Liver (tissue), 8 donors: ENCODE measurements at regions not wholly inside any gene's neighbourhood (a gene's known extent, or its start where the extent isn't known, plus 50 kb on each side); places are given as distances from the start of the nearest gene placed in this dataset.

Experiments used
- DNase-seq: peaks from one replicate; pipeline ENCODE4 v3.0.0-alpha.2; 2017; ENCODE audit warnings: low spot score
- H3K27ac ChIP-seq, 2 donors: one replicate each; pipeline ENCODE4 v1.7.0; 2013; ENCODE audit warnings: inconsistent platforms in 2 of 2, low read length in 2 of 2, control low read depth in 1 of 2, low read depth in 1 of 2, mild to moderate bottlenecking in 1 of 2
- H3K27me3 ChIP-seq, 4 donors: one replicate each; pipeline versions ENCODE4 v1.6.1 to v1.7.0; 2013; ENCODE audit warnings: low read length in 3 of 4, inconsistent platforms in 1 of 4, mild to moderate bottlenecking in 1 of 4, moderate library complexity in 1 of 4; ENCODE audit not compliant: control insufficient read depth in 4 of 4, insufficient read depth in 4 of 4
- H3K36me3 ChIP-seq, 4 donors: one replicate each; pipeline versions ENCODE4 v1.6.1 to v1.7.0; 2013; ENCODE audit warnings: low read length in 3 of 4, mild to moderate bottlenecking in 3 of 4, low read depth in 1 of 4, moderate library complexity in 1 of 4; ENCODE audit not compliant: control insufficient read depth in 4 of 4, insufficient read depth in 3 of 4
- H3K4me1 ChIP-seq, 4 donors: one replicate each; pipeline versions ENCODE4 v1.6.1 to v1.7.0; 2013; ENCODE audit warnings: low read length in 3 of 4, mild to moderate bottlenecking in 3 of 4, moderate library complexity in 1 of 4; ENCODE audit not compliant: control insufficient read depth in 4 of 4, insufficient read depth in 4 of 4
- H3K4me3 ChIP-seq, 3 donors: one replicate each; pipeline versions ENCODE4 v1.6.1 to v1.7.0; 2013; ENCODE audit warnings: low read length in 3 of 3, control low read depth in 1 of 3, low read depth in 1 of 3, mild to moderate bottlenecking in 1 of 3
- H3K9ac ChIP-seq, 2 donors: one replicate each; pipeline ENCODE4 v1.7.0; 2013; ENCODE audit warnings: low read length in 2 of 2, mild to moderate bottlenecking in 2 of 2, moderate library complexity in 2 of 2, control low read depth in 1 of 2, low read depth in 1 of 2
- H3K9me3 ChIP-seq, 4 donors: one replicate each; pipeline versions ENCODE4 v1.6.1 to v1.7.0; 2013; ENCODE audit warnings: low read length in 3 of 4; ENCODE audit not compliant: control insufficient read depth in 4 of 4
- CTCF ChIP-seq: fragments of 150-350 bp; IDR thresholded peaks from 2 replicates; pipeline ENCODE4 v1.5.1; 2017; ENCODE audit warnings: improper control_type of control experiment, low read depth, low read length; ENCODE audit not compliant: missing input control
- EGR1 ChIP-seq, 2 donors: IDR thresholded peaks; 2 replicates each; pipeline ENCODE4 v1.6.1; 2016 to 2018; ENCODE audit warnings: antibody characterized with exemption in 2 of 2, low read depth in 2 of 2
- FOXA1 ChIP-seq: IDR thresholded peaks from 2 replicates; pipeline ENCODE4 v1.6.1; 2016; ENCODE audit warnings: antibody characterized with exemption
- FOXA2 ChIP-seq: IDR thresholded peaks from 2 replicates; pipeline ENCODE4 v1.6.1; 2016; ENCODE audit warnings: antibody characterized with exemption
- GABPA ChIP-seq, 2 donors: IDR thresholded peaks in 1 of 2; conservative IDR thresholded peaks in 1 of 2; 2 replicates each; pipeline ENCODE4 v1.6.1; 2016; ENCODE audit warnings: antibody characterized with exemption in 2 of 2, mild to moderate bottlenecking in 1 of 2, moderate library complexity in 1 of 2
- HNF4A ChIP-seq, 2 donors: conservative IDR thresholded peaks; 2 replicates each; pipeline ENCODE4 v1.6.1; 2016; ENCODE audit warnings: antibody characterized with exemption in 2 of 2, mild to moderate bottlenecking in 2 of 2
- HNF4G ChIP-seq: IDR thresholded peaks from 2 replicates; pipeline ENCODE4 v1.6.1; 2016; ENCODE audit warnings: antibody characterized with exemption
- JUND ChIP-seq, 2 donors: IDR thresholded peaks; 2 replicates each; pipeline ENCODE4 v1.6.1; 2016; ENCODE audit warnings: antibody characterized with exemption in 2 of 2
- MAX ChIP-seq: IDR thresholded peaks from 2 replicates; pipeline ENCODE4 v1.6.1; 2016; ENCODE audit warnings: antibody characterized with exemption
- NR2F2 ChIP-seq: IDR thresholded peaks from 2 replicates; pipeline ENCODE4 v1.6.1; 2016; ENCODE audit warnings: antibody characterized with exemption
- RAD21 ChIP-seq, 2 donors: IDR thresholded peaks; 2 replicates each; pipeline ENCODE4 v1.6.1; 2016; ENCODE audit warnings: antibody characterized with exemption in 2 of 2, mild to moderate bottlenecking in 2 of 2
- RXRA ChIP-seq, 2 donors: IDR thresholded peaks; 2 replicates each; pipeline ENCODE4 v1.6.1; 2017 to 2018; ENCODE audit warnings: antibody characterized with exemption in 2 of 2, mild to moderate bottlenecking in 1 of 2
- SP1 ChIP-seq: IDR thresholded peaks from 2 replicates; pipeline ENCODE4 v1.6.1; 2018; ENCODE audit warnings: antibody characterized with exemption, mild to moderate bottlenecking
- TAF1 ChIP-seq: conservative IDR thresholded peaks from 2 replicates; pipeline ENCODE4 v1.6.1; 2016; ENCODE audit warnings: antibody characterized with exemption, mild to moderate bottlenecking
- YY1 ChIP-seq: IDR thresholded peaks from 2 replicates; pipeline ENCODE4 v1.6.1; 2016; ENCODE audit warnings: antibody characterized with exemption, mild to moderate bottlenecking
- WGBS: extraction: QIAGEN DNeasy Blood & Tissue Kit; methylation state at CpG from one replicate; pipeline ENCODE4 v1.1.7; 2013; 5-methylcytosine and 5-hydroxymethylcytosine counted together
- TF ChIP-seq, protein P1 (sequence below): IDR thresholded peaks from 2 replicates; pipeline ENCODE4 v1.6.1; 2016; ENCODE audit warnings: antibody characterized with exemption
- TF ChIP-seq, protein P2 (sequence below): IDR thresholded peaks from 2 replicates; pipeline ENCODE4 v1.6.1; 2016; ENCODE audit warnings: antibody characterized with exemption, mild to moderate bottlenecking
- TF ChIP-seq, protein P3 (sequence below): IDR thresholded peaks from 2 replicates; pipeline ENCODE4 v1.6.1; 2016; ENCODE audit warnings: antibody characterized with exemption
- donor health status: healthy.
- donor health status: healthy.
- donor health status: healthy.
- donor health status: healthy.
- donor health status: healthy.

DNA sequence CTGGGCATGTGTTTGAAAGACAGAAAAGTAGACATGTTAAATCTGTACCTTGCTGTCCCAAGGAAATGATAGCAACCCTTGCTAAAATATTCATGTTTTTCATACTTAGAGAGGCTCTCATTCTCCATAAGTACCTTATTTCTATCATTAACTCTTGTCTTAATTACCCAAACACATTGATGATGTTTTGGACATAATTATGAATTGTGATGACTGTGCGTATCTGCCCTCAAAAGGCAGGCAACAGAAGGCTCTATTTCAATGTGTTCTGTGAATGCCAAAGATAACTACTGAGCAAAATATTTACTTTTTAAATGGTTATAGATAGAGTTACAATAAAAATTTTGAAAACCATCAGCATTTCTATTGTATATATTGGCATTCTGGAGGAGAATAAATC lies 1263.8 kb downstream of the ZPLD1 start:
- DNase-seq, result no peak
- Histone ChIP-seq H3K27me3 (no peaks in the 10 kb centered on the region), H3K4me3 (no peak overlapping the region), H3K4me1 (no peaks in the 10 kb centered on the region), H3K36me3 (no peaks in the 10 kb centered on the region), H3K9me3 (no peaks in the 10 kb centered on the region), H3K27ac (no peak overlapping the region), H3K9ac (no peak overlapping the region)
- TF ChIP-seq, protein P1, sequence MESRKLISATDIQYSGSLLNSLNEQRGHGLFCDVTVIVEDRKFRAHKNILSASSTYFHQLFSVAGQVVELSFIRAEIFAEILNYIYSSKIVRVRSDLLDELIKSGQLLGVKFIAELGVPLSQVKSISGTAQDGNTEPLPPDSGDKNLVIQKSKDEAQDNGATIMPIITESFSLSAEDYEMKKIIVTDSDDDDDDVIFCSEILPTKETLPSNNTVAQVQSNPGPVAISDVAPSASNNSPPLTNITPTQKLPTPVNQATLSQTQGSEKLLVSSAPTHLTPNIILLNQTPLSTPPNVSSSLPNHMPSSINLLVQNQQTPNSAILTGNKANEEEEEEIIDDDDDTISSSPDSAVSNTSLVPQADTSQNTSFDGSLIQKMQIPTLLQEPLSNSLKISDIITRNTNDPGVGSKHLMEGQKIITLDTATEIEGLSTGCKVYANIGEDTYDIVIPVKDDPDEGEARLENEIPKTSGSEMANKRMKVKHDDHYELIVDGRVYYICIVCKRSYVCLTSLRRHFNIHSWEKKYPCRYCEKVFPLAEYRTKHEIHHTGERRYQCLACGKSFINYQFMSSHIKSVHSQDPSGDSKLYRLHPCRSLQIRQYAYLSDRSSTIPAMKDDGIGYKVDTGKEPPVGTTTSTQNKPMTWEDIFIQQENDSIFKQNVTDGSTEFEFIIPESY, result no peak
- no peak for TF ChIP-seq NR2F2
- TF ChIP-seq FOXA1, result no peak
- TF ChIP-seq RAD21 (IDR thresholded peaks at IDR 0.05), result no peak
- TF ChIP-seq, protein P2, sequence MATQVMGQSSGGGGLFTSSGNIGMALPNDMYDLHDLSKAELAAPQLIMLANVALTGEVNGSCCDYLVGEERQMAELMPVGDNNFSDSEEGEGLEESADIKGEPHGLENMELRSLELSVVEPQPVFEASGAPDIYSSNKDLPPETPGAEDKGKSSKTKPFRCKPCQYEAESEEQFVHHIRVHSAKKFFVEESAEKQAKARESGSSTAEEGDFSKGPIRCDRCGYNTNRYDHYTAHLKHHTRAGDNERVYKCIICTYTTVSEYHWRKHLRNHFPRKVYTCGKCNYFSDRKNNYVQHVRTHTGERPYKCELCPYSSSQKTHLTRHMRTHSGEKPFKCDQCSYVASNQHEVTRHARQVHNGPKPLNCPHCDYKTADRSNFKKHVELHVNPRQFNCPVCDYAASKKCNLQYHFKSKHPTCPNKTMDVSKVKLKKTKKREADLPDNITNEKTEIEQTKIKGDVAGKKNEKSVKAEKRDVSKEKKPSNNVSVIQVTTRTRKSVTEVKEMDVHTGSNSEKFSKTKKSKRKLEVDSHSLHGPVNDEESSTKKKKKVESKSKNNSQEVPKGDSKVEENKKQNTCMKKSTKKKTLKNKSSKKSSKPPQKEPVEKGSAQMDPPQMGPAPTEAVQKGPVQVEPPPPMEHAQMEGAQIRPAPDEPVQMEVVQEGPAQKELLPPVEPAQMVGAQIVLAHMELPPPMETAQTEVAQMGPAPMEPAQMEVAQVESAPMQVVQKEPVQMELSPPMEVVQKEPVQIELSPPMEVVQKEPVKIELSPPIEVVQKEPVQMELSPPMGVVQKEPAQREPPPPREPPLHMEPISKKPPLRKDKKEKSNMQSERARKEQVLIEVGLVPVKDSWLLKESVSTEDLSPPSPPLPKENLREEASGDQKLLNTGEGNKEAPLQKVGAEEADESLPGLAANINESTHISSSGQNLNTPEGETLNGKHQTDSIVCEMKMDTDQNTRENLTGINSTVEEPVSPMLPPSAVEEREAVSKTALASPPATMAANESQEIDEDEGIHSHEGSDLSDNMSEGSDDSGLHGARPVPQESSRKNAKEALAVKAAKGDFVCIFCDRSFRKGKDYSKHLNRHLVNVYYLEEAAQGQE, result no peak
- TF ChIP-seq CTCF, result no peak
- TF ChIP-seq SP1, result no peak
- TF ChIP-seq, protein P3, sequence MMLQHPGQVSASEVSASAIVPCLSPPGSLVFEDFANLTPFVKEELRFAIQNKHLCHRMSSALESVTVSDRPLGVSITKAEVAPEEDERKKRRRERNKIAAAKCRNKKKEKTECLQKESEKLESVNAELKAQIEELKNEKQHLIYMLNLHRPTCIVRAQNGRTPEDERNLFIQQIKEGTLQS, result no peak
- TF ChIP-seq GABPA (IDR thresholded peaks at IDR 0.05 in 1 of 2, conservative IDR thresholded peaks at IDR 0.05 in 1 of 2), result no peak
- TF ChIP-seq HNF4G, result no peak
- no peak for TF ChIP-seq JUND (IDR thresholded peaks at IDR 0.05)
- no peak for TF ChIP-seq EGR1 (IDR thresholded peaks at IDR 0.05; ENCODE audit: low read depth in 2 of 2)
- TF ChIP-seq FOXA2, result no peak
- TF ChIP-seq RXRA (IDR thresholded peaks at IDR 0.05), result no peak
- TF ChIP-seq HNF4A (conservative IDR thresholded peaks at IDR 0.05), result no peak
- no peak for TF ChIP-seq TAF1
- no peak for TF ChIP-seq YY1
- TF ChIP-seq MAX, result no peak
- WGBS, result 86% methylated on average over 1 of the region's 1 CpG

DNA sequence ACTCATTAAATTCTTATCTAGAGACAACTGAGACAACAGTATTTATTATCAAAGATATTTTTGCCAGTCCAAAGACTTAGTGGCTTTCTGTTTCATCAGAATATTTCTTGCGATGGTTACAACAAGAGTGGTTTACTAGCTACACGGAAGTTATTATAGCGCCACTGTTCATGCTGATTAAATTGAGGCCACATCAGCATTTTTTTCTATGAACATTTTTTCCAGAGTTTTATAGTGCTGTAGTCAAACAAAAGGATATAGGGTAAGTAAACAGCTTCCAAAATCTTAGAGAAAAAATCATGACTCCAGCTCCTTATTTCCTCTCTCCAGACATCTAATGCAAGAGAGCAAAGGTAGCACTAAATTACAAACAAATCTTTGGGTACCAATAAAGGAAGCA lies 1264.4 kb downstream of the ZPLD1 start:
- Histone ChIP-seq H3K4me1 (no peaks in the 10 kb centered on the region), H3K4me3 (no peak overlapping the region), H3K9ac (no peak overlapping the region), H3K27me3 (no peaks in the 10 kb centered on the region), H3K9me3 (no peaks in the 10 kb centered on the region), H3K36me3 (no peaks in the 10 kb centered on the region), H3K27ac (no peak overlapping the region)
- DNase-seq, result no peak
- WGBS, result 89% methylated on average over 3 of the region's 3 CpGs
- no peak for TF ChIP-seq MAX
- no peak for TF ChIP-seq FOXA1
- TF ChIP-seq NR2F2, result no peak
- TF ChIP-seq GABPA (IDR thresholded peaks at IDR 0.05 in 1 of 2, conservative IDR thresholded peaks at IDR 0.05 in 1 of 2), result no peak
- no peak for TF ChIP-seq CTCF
- no peak for TF ChIP-seq SP1
- TF ChIP-seq RAD21 (IDR thresholded peaks at IDR 0.05), result no peak
- TF ChIP-seq JUND (IDR thresholded peaks at IDR 0.05), result no peak
- TF ChIP-seq RXRA (IDR thresholded peaks at IDR 0.05), result no peak
- TF ChIP-seq TAF1, result no peak
- TF ChIP-seq EGR1 (IDR thresholded peaks at IDR 0.05; ENCODE audit: low read depth in 2 of 2), result no peak
- no peak for TF ChIP-seq HNF4A (conservative IDR thresholded peaks at IDR 0.05)
- TF ChIP-seq, protein P3, result no peak
- TF ChIP-seq, protein P1, result no peak
- TF ChIP-seq YY1, result no peak
